ENCODE measurements at regions not wholly inside any gene's neighbourhood (a gene's known extent, or its start where the extent isn't known, plus 50 kb on each side); places are given as distances from the start of the nearest gene placed in this dataset.

GRCh38 chr9:134233022-134233421, 68.7 kb upstream of the RNU6ATAC start:
- H3K4me2 ChIP-seq (ENCODE audit: low read length): no peak overlapping the region
- H3K9me3 ChIP-seq (ENCODE audit: insufficient read depth, low read length): no peaks in the 10 kb centered on the region
- H3K27me3 ChIP-seq (ENCODE audit: low read depth, low read length): peaks cover 12% of the 10 kb centered on the region
- peaks cover 3% of the 10 kb centered on the region; the same call in 1 of the 2 replicates for H3K4me1 ChIP-seq (ENCODE audit: low read length)
- no peak overlapping the region for H2AFZ ChIP-seq (ENCODE audit: low read depth, low read length)
- H3K4me3 ChIP-seq (ENCODE audit: low read length): no peak overlapping the region
- H3K36me3 ChIP-seq (replicated peaks; ENCODE audit: low read depth, low read length): no peaks in the 10 kb centered on the region
- TF ChIP-seq, protein P1, sequence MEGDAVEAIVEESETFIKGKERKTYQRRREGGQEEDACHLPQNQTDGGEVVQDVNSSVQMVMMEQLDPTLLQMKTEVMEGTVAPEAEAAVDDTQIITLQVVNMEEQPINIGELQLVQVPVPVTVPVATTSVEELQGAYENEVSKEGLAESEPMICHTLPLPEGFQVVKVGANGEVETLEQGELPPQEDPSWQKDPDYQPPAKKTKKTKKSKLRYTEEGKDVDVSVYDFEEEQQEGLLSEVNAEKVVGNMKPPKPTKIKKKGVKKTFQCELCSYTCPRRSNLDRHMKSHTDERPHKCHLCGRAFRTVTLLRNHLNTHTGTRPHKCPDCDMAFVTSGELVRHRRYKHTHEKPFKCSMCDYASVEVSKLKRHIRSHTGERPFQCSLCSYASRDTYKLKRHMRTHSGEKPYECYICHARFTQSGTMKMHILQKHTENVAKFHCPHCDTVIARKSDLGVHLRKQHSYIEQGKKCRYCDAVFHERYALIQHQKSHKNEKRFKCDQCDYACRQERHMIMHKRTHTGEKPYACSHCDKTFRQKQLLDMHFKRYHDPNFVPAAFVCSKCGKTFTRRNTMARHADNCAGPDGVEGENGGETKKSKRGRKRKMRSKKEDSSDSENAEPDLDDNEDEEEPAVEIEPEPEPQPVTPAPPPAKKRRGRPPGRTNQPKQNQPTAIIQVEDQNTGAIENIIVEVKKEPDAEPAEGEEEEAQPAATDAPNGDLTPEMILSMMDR (IDR thresholded peaks at IDR 0.05; ENCODE audit: low read depth, low read length): no peak
- TF ChIP-seq EZH2phosphoT487 (IDR thresholded peaks at IDR 0.05; ENCODE audit: low read depth): no peak
- no peaks in the 10 kb centered on the region for H4K20me1 ChIP-seq (ENCODE audit: insufficient read depth, low read length)
- H3K79me2 ChIP-seq (ENCODE audit: low read length): no peaks in the 10 kb centered on the region
- no peak overlapping the region for H3K9ac ChIP-seq (ENCODE audit: low read length)
- no peak overlapping the region for H3K27ac ChIP-seq (ENCODE audit: low read length)

- H3K27me3 ChIP-seq (ENCODE audit: low read depth, low read length): peaks cover 5% of the 10 kb centered on the region
- no peaks in the 10 kb centered on the region for H3K9me3 ChIP-seq (ENCODE audit: insufficient read depth, low read length)
- H3K4me1 ChIP-seq (ENCODE audit: low read length): peaks cover 3% of the 10 kb centered on the region; the same call in 1 of the 2 replicates
- no peak for TF ChIP-seq EZH2phosphoT487 (IDR thresholded peaks at IDR 0.05; ENCODE audit: low read depth)
- TF ChIP-seq, protein P1 (IDR thresholded peaks at IDR 0.05; ENCODE audit: low read depth, low read length): no peak
- H4K20me1 ChIP-seq (ENCODE audit: insufficient read depth, low read length): no peaks in the 10 kb centered on the region
- no peaks in the 10 kb centered on the region for H3K36me3 ChIP-seq (replicated peaks; ENCODE audit: low read depth, low read length)
- no peak overlapping the region for H2AFZ ChIP-seq (ENCODE audit: low read depth, low read length)
- H3K79me2 ChIP-seq (ENCODE audit: low read length): no peaks in the 10 kb centered on the region
- no peak overlapping the region for H3K4me3 ChIP-seq (ENCODE audit: low read length)
- no peak overlapping the region for H3K27ac ChIP-seq (ENCODE audit: low read length)
- H3K4me2 ChIP-seq (ENCODE audit: low read length): no peak overlapping the region
- H3K9ac ChIP-seq (ENCODE audit: low read length): no peak overlapping the region
Observed at GRCh38 chr9:134234001-134234660, 69.8 kb upstream of the RNU6ATAC start.

DNA sequence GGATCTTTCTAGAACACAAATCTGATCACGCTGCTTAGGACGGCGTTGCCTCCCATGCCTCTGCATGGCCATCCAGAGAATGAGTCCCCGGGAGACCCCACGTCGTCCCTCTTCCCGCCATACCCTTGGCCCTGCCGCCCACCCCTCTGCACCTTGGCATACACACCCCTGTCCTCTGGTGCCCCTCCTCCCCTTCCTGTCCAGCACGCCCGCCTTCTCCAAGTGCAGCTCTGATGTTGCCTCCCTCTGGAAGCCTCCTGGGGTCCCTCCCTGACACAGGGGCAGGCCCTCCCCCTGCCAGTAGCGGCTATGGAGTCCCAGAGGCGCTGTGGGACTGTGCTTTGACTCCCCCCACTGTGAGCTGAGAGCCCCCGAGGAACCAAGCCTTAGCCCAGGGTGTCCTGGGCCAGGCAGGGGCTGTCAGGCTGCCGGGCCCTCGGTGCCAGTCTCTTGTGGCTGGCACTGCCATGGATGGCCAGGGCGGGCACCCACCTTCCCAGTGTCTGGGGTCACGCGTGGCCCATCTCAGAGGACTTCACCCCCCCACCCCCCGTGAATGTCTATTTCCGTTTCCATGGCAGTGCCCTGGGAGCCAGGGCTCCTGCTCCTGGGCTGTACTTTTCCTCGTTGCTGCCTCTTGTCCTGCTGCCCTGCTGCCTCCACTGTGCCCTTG, 70.5 kb upstream of the RNU6ATAC start:
- Histone ChIP-seq H3K27ac (ENCODE audit: low read length) (no peak overlapping the region), H2AFZ (ENCODE audit: low read depth, low read length) (no peak overlapping the region), H3K79me2 (ENCODE audit: low read length) (no peaks in the 10 kb centered on the region), H3K9ac (ENCODE audit: low read length) (no peak overlapping the region), H4K20me1 (ENCODE audit: insufficient read depth, low read length) (no peaks in the 10 kb centered on the region), H3K4me3 (ENCODE audit: low read length) (no peak overlapping the region), H3K36me3 (replicated peaks; ENCODE audit: low read depth, low read length) (no peaks in the 10 kb centered on the region), H3K27me3 (ENCODE audit: low read depth, low read length) (0 out of 2 replicates have a peak, but pooled peaks cover 3% of the 10 kb centered on the region), H3K9me3 (ENCODE audit: insufficient read depth, low read length) (no peaks in the 10 kb centered on the region), H3K4me1 (ENCODE audit: low read length) (peaks cover 3% of the 10 kb centered on the region; the same call in 1 of the 2 replicates), H3K4me2 (ENCODE audit: low read length) (no peak overlapping the region)
- TF ChIP-seq, protein P1 (IDR thresholded peaks at IDR 0.05; ENCODE audit: low read depth, low read length): no peak
- no peak for TF ChIP-seq EZH2phosphoT487 (IDR thresholded peaks at IDR 0.05; ENCODE audit: low read depth)

- H3K9ac ChIP-seq (ENCODE audit: low read length): no peak overlapping the region
- TF ChIP-seq, protein P1 (IDR thresholded peaks at IDR 0.05; ENCODE audit: low read depth, low read length): no peak
- TF ChIP-seq EZH2phosphoT487 (IDR thresholded peaks at IDR 0.05; ENCODE audit: low read depth): no peak
- no peaks in the 10 kb centered on the region for H3K36me3 ChIP-seq (replicated peaks; ENCODE audit: low read depth, low read length)
- no peaks in the 10 kb centered on the region for H3K9me3 ChIP-seq (ENCODE audit: insufficient read depth, low read length)
- no peak overlapping the region for H3K27ac ChIP-seq (ENCODE audit: low read length)
- H3K4me3 ChIP-seq (ENCODE audit: low read length): no peak overlapping the region
- H3K79me2 ChIP-seq (ENCODE audit: low read length): no peaks in the 10 kb centered on the region
- peaks cover 3% of the 10 kb centered on the region; the same call in 1 of the 2 replicates for H3K4me1 ChIP-seq (ENCODE audit: low read length)
- H3K4me2 ChIP-seq (ENCODE audit: low read length): no peak overlapping the region
- no peak overlapping the region for H2AFZ ChIP-seq (ENCODE audit: low read depth, low read length)
- 0 out of 2 replicates have a peak, but pooled peaks cover 3% of the 10 kb centered on the region for H3K27me3 ChIP-seq (ENCODE audit: low read depth, low read length)
- H4K20me1 ChIP-seq (ENCODE audit: insufficient read depth, low read length): no peaks in the 10 kb centered on the region
Observed at GRCh38 chr9:134235366-134235765, 71.0 kb upstream of the RNU6ATAC start.
